GM10266 (cell line): ENCODE measurements at regions not wholly inside any gene's neighbourhood (a gene's known extent, or its start where the extent isn't known, plus 50 kb on each side); places are given as distances from the start of the nearest gene placed in this dataset.
A peak's percentile ranks its signal among the peaks of the same experiment; 100 is the strongest.
"Not testable (repeated sequence)": the region's sequence is repeated elsewhere in the genome, so short reads cannot be mapped to it uniquely, and the experiment has no call there.

Experiments
- DNase-seq: peaks from one replicate; pipeline ENCODE4 v3.0.0; 2012; ENCODE audit errors: extremely low spot score
- CTCF ChIP-seq: IDR thresholded peaks from 2 replicates; pipeline ENCODE4 v1.5.1; 2012; ENCODE audit warnings: mild to moderate bottlenecking, low read depth; ENCODE audit not compliant: control insufficient read depth, insufficient read depth; ENCODE audit errors: missing control alignments

- not testable (repeated sequence) for DNase-seq
Observed at GRCh38 chr17:20387549-20387948, 79.8 kb downstream of the LGALS9B start.

- DNase-seq: peak; percentile 10
- TF ChIP-seq CTCF: peak; percentile 60
Observed at GRCh38 chr17:20381358-20382300, 85.7 kb downstream of the LGALS9B start.

GRCh38 chr17:20380625-20381024 lies 86.7 kb downstream of the LGALS9B start:
- not testable (repeated sequence) for DNase-seq

- DNase-seq: not testable (repeated sequence)
Observed at GRCh38 chr17:20379251-20379650, 88.1 kb downstream of the LGALS9B start.

GRCh38 chr17:20376642-20377041 lies 90.7 kb downstream of the LGALS9B start:
- not testable (repeated sequence) for DNase-seq

GRCh38 chr17:20375745-20376144 lies 91.6 kb downstream of the LGALS9B start:
- DNase-seq: not testable (repeated sequence)
